ENCODE measurements at regions not wholly inside any gene's neighbourhood (a gene's known extent, or its start where the extent isn't known, plus 50 kb on each side); places are given as distances from the start of the nearest gene placed in this dataset.

DNA sequence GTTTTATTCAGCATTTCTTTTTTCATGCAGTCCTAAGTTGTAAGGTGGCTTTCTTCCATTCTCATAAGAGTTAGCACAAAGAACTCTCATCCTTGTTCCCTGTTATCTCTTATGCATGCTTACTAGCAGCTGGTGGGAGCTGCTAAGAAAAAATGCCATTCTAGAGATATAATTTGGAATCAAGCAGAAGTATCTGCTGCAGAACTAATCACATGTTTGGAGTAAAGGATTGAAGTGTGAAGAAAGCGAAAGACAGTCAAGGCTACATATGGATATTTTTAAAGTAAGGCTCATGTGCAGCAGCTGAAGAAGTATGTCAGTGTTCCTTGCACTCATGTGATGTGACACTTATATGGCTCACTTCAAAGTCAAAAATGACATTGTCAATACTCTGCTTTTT lies 116.2 kb upstream of the PCED1B start:
- TF ChIP-seq, protein P1, sequence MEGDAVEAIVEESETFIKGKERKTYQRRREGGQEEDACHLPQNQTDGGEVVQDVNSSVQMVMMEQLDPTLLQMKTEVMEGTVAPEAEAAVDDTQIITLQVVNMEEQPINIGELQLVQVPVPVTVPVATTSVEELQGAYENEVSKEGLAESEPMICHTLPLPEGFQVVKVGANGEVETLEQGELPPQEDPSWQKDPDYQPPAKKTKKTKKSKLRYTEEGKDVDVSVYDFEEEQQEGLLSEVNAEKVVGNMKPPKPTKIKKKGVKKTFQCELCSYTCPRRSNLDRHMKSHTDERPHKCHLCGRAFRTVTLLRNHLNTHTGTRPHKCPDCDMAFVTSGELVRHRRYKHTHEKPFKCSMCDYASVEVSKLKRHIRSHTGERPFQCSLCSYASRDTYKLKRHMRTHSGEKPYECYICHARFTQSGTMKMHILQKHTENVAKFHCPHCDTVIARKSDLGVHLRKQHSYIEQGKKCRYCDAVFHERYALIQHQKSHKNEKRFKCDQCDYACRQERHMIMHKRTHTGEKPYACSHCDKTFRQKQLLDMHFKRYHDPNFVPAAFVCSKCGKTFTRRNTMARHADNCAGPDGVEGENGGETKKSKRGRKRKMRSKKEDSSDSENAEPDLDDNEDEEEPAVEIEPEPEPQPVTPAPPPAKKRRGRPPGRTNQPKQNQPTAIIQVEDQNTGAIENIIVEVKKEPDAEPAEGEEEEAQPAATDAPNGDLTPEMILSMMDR (conservative IDR thresholded peaks at IDR 0.05), result no peak
- no peak for TF ChIP-seq EZH2 (IDR thresholded peaks at IDR 0.05; ENCODE audit: low read depth)
